H9 (cell line): ENCODE measurements at regions not wholly inside any gene's neighbourhood (a gene's known extent, or its start where the extent isn't known, plus 50 kb on each side); places are given as distances from the start of the nearest gene placed in this dataset.

Experiments used
- DNase-seq: peaks from one replicate; pipeline ENCODE4 v3.0.0-alpha.2; 2017
- H2AFZ ChIP-seq: one replicate; pipeline ENCODE4 v1.6.1; 2013; ENCODE audit warnings: mild to moderate bottlenecking, low read length, control low read depth, moderate library complexity
- H2AK5ac ChIP-seq: 2 replicates; pipeline ENCODE4 v1.6.1; 2013; ENCODE audit warnings: low read length, control low read depth, mixed read lengths; ENCODE audit not compliant: insufficient read length
- H2BK120ac ChIP-seq: one replicate; pipeline ENCODE4 v1.6.1; 2013; ENCODE audit warnings: low read depth, mild to moderate bottlenecking, low read length, control low read depth, inconsistent platforms; ENCODE audit not compliant: poor library complexity, severe bottlenecking
- H2BK12ac ChIP-seq: 2 replicates; pipeline ENCODE4 v1.6.1; 2013; ENCODE audit warnings: low read length, control low read depth, mixed read lengths, low read depth; ENCODE audit not compliant: insufficient read length
- H2BK15ac ChIP-seq: 2 replicates; pipeline ENCODE4 v1.6.1; 2013; ENCODE audit warnings: low read depth, low read length, control low read depth
- H2BK20ac ChIP-seq: one replicate; pipeline ENCODE4 v1.6.1; 2013; ENCODE audit warnings: low read depth, mild to moderate bottlenecking, low read length, control low read depth, inconsistent platforms; ENCODE audit not compliant: poor library complexity, severe bottlenecking
- H2BK5ac ChIP-seq: 2 replicates; pipeline ENCODE4 v1.6.1; 2013; ENCODE audit warnings: low read length, control low read depth, mixed read lengths; ENCODE audit not compliant: insufficient read length
- H3K14ac ChIP-seq: 2 replicates; pipeline ENCODE4 v1.6.1; 2013; ENCODE audit warnings: low read length, control low read depth; ENCODE audit not compliant: insufficient read depth
- H3K18ac ChIP-seq: 2 replicates; pipeline ENCODE4 v1.6.1; 2013; ENCODE audit warnings: low read depth, mild to moderate bottlenecking, mixed read lengths, low read length, control low read depth; ENCODE audit not compliant: insufficient read length
- H3K23ac ChIP-seq: 2 replicates; pipeline ENCODE4 v1.6.1; 2013; ENCODE audit warnings: low read length, control low read depth, mixed read lengths, low read depth; ENCODE audit not compliant: insufficient read length
- H3K23me2 ChIP-seq: 2 replicates; pipeline ENCODE4 v1.6.1; 2013; ENCODE audit warnings: low read depth, mild to moderate bottlenecking, mixed read lengths, low read length, control low read depth; ENCODE audit not compliant: insufficient read length, poor library complexity, severe bottlenecking
- H3K27ac ChIP-seq: 2 replicates; pipeline ENCODE4 v1.5.1; 2013; ENCODE audit warnings: low read length, control low read depth, mixed read lengths, low read depth; ENCODE audit not compliant: insufficient read length
- H3K27me3 ChIP-seq: 2 replicates; pipeline ENCODE4 v1.6.1; 2013; ENCODE audit warnings: low read length, control low read depth, inconsistent platforms; ENCODE audit not compliant: insufficient read depth
- H3K4ac ChIP-seq: 2 replicates; pipeline ENCODE4 v1.6.1; 2013; ENCODE audit warnings: low read depth, mild to moderate bottlenecking, control low read depth, inconsistent platforms, low read length, moderate library complexity
- H3K4me1 ChIP-seq: 2 replicates; pipeline ENCODE4 v1.6.1; 2013; ENCODE audit warnings: low read length, control low read depth, inconsistent platforms; ENCODE audit not compliant: insufficient read depth
- H3K4me2 ChIP-seq: 2 replicates; pipeline ENCODE4 v1.6.1; 2013; ENCODE audit warnings: low read length, control low read depth, mixed read lengths; ENCODE audit not compliant: insufficient read length, insufficient read depth
- H3K56ac ChIP-seq: 2 replicates; pipeline ENCODE4 v1.6.1; 2013; ENCODE audit warnings: low read depth, mild to moderate bottlenecking, mixed read lengths, low read length, control low read depth; ENCODE audit not compliant: insufficient read length
- H3K79me1 ChIP-seq: 2 replicates; pipeline ENCODE4 v1.6.1; 2013; ENCODE audit warnings: low read depth, mild to moderate bottlenecking, moderate library complexity, low read length, control low read depth, inconsistent platforms; ENCODE audit not compliant: insufficient read depth, poor library complexity, severe bottlenecking
- H3K79me2 ChIP-seq: 2 replicates; pipeline ENCODE4 v1.6.1; 2013; ENCODE audit warnings: low read length, control low read depth, inconsistent platforms; ENCODE audit not compliant: insufficient read depth
- H3K9ac ChIP-seq: 2 replicates; pipeline ENCODE4 v1.6.1; 2013; ENCODE audit warnings: low read length, control low read depth, mixed read lengths; ENCODE audit not compliant: insufficient read length; ENCODE audit errors: extremely low read depth
- H3K9me3 ChIP-seq: one replicate; pipeline ENCODE4 v1.6.1; 2013; ENCODE audit warnings: low read depth, low read length, inconsistent platforms; ENCODE audit not compliant: control insufficient read depth
- H3T11ph ChIP-seq: one replicate; pipeline ENCODE4 v1.6.1; 2013; ENCODE audit warnings: mild to moderate bottlenecking, low read length, control low read depth, inconsistent platforms
- H4K20me1 ChIP-seq: one replicate; pipeline ENCODE4 v1.6.1; 2013; ENCODE audit not compliant: control insufficient read depth, insufficient read length, insufficient read depth
- H4K5ac ChIP-seq: 2 replicates; pipeline ENCODE4 v1.6.1; 2013; ENCODE audit warnings: low read depth, mild to moderate bottlenecking, mixed read lengths, low read length, control low read depth; ENCODE audit not compliant: insufficient read length
- H4K8ac ChIP-seq: replicated peaks from 2 replicates; pipeline ENCODE4 v1.6.1; 2013; ENCODE audit warnings: low read length, control low read depth, mixed read lengths, low read depth; ENCODE audit not compliant: insufficient read length
- H4K91ac ChIP-seq: 2 replicates; pipeline ENCODE4 v1.6.1; 2013; ENCODE audit warnings: low read depth, mild to moderate bottlenecking, moderate library complexity, mixed read lengths, low read length, control low read depth; ENCODE audit not compliant: insufficient read length
- H3K27ac Mint-ChIP-seq, 3 experiments: 2 replicates in 2 of 3; 3 replicates in 1 of 3; pipeline ENCODE4 v1.8.0; 2020 to 2021; ENCODE audit warnings: mixed read lengths in 3 of 3, mild to moderate bottlenecking in 1 of 3, moderate library complexity in 1 of 3
- H3K27me3 Mint-ChIP-seq: 2 replicates; pipeline ENCODE4 v1.8.0; 2021; ENCODE audit warnings: low read depth, mild to moderate bottlenecking, moderate library complexity, mixed read lengths
- H3K36me3 Mint-ChIP-seq, 3 experiments: 2 replicates in 2 of 3; 3 replicates in 1 of 3; pipeline ENCODE4 v1.8.0; 2020 to 2021; ENCODE audit warnings: low read depth in 3 of 3, mixed read lengths in 3 of 3; ENCODE audit not compliant: insufficient read depth in 1 of 3
- H3K4me1 Mint-ChIP-seq, 2 experiments: 2 replicates each; pipeline ENCODE4 v1.8.0; 2020; ENCODE audit warnings: mixed read lengths in 2 of 2
- H3K4me3 Mint-ChIP-seq, 2 experiments: 2 replicates in 1 of 2; 3 replicates in 1 of 2; pipeline ENCODE4 v1.8.0; 2020 to 2021; ENCODE audit warnings: mild to moderate bottlenecking in 2 of 2, mixed read lengths in 2 of 2, moderate library complexity in 1 of 2
- H3K9me3 Mint-ChIP-seq, 2 experiments: 2 replicates in 1 of 2; 3 replicates in 1 of 2; pipeline ENCODE4 v1.8.0; 2020; ENCODE audit warnings: mild to moderate bottlenecking in 2 of 2, mixed read lengths in 2 of 2, moderate library complexity in 1 of 2
- CTCF ChIP-seq: fragments of 200-600 bp; sonication (generic); conservative IDR thresholded peaks from 3 replicates; pipeline ENCODE4 v1.8.0; 2021; ENCODE audit warnings: antibody characterized with exemption, mild to moderate bottlenecking
- WGBS: extraction: QIAGEN DNeasy Blood & Tissue Kit; methylation state at CpG from one replicate; pipeline ENCODE4 v1.1.7; 2013; ENCODE audit warnings: missing lambda C conversion rate, low lambda C conversion rate, mixed read lengths; ENCODE audit not compliant: insufficient read length; ENCODE audit errors: extremely low coverage; 5-methylcytosine and 5-hydroxymethylcytosine counted together

- Histone ChIP-seq H4K8ac (no peak overlapping the region), H2BK5ac (no peak overlapping the region), H4K5ac (no peak overlapping the region), H3K14ac (no peak overlapping the region), H2AK5ac (no peak overlapping the region), H4K91ac (no peak overlapping the region), H3K56ac (no peak overlapping the region), H3K4me1 (no peaks in the 10 kb centered on the region), H3T11ph (no peak overlapping the region), H3K4me2 (no peak overlapping the region), H2BK120ac (no peak overlapping the region), H3K27me3 (no peaks in the 10 kb centered on the region), H3K23ac (no peak overlapping the region), H3K79me1 (no peaks in the 10 kb centered on the region), H2BK12ac (no peak overlapping the region), H3K27ac (no peak overlapping the region), H2AFZ (no peak overlapping the region), H3K79me2 (no peaks in the 10 kb centered on the region), H3K18ac (no peak overlapping the region), H3K9me3 (no peaks in the 10 kb centered on the region), H2BK20ac (no peak overlapping the region), H3K9ac (no peak overlapping the region), H4K20me1 (no peaks in the 10 kb centered on the region), H3K23me2 (no peaks in the 10 kb centered on the region), H2BK15ac (no peak overlapping the region), H3K4ac (no peak overlapping the region)
- Mint-ChIP-seq H3K27me3 (no peaks in the 10 kb centered on the region), H3K4me3 (no peak overlapping the region), H3K9me3 (no peaks in the 10 kb centered on the region), H3K36me3 (no peaks in the 10 kb centered on the region), H3K27ac (no peak overlapping the region), H3K4me1 (peaks cover 0 to 5% of the 10 kb centered on the region in 2 experiments; a peak in 2 of 4 replicates)
- TF ChIP-seq CTCF, result no peak
- whole genome bisulfite sequencing, result no CpG with 5 or more reads among the region's 1 CpG
- DNase-seq, result no peak
These were observed 327.5 kb downstream of the C11orf87 start for GRCh38 chr11:109749476-109749875.
